ENCODE measurements at regions not wholly inside any gene's neighbourhood (a gene's known extent, or its start where the extent isn't known, plus 50 kb on each side); places are given as distances from the start of the nearest gene placed in this dataset.

DNA sequence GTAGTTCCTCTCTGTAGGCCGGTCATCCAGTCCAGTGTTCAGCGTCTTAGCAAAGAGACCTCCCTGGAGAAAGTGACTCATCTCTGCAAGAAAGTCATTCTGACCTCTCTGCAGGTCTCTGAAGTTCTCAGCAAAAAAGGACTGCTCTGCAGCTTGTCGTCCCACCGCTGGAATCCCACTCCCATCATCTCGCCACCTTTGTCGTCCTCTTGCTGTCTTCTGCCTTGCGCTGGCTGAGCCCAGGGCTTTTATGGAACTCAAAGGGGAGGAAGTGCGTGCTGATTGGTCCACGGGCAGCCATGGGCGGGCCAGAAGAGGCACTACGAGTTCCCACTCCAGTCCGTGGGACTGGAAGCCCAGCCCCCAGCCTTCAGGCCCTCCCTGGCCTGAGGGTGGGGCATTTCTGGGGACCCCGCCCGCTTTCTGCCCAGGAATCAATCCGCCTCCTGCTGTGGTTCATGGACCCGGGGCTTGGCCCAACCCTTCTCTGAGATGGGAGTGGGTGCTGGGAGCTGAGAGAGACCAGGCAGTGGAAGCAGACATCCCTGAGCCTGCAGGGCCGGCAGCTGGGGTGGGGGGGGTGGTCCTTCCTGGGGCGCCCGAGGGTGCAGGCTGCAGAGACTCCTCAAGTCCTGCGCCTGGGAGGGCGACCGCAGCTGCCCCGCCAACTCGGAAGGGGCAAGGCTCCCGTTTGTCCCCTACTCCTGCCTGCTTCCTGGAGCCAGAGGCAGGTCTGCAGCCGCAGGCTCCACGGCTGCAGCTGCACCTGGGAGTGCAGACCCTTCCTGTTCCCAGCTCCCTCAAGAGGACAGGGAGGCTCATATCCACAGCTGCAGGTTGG lies 660.7 kb upstream of the RAB6C start:
- Histone ChIP-seq H3K36me3 (ENCODE audit: control insufficient read depth in 4 of 4, insufficient read depth in 4 of 4, low read length in 3 of 4) (no peaks in the 10 kb centered on the region), H3K4me1 (ENCODE audit: control extremely low read depth in 1 of 4, control insufficient read depth in 4 of 4, insufficient read depth in 4 of 4, low read length in 3 of 4) (no peaks in the 10 kb centered on the region), H3K4me3 (ENCODE audit: control insufficient read depth in 1 of 7, extremely low read depth in 1 of 7, insufficient read depth in 4 of 7, low read depth in 2 of 7, low read length in 6 of 7) (no peak overlapping the region), H3K27ac (ENCODE audit: insufficient read depth in 1 of 2, low read depth in 1 of 2, low read length in 2 of 2, poor library complexity in 1 of 2, severe bottlenecking in 2 of 2) (no peak overlapping the region), H3K9me3 (ENCODE audit: control extremely low read depth in 1 of 5, control insufficient read depth in 4 of 5, insufficient read depth in 2 of 5, low read depth in 1 of 5, low read length in 4 of 5) (no peaks in the 10 kb centered on the region), H3K27me3 (replicated peaks in 2 of 5; ENCODE audit: control insufficient read depth in 4 of 5, insufficient read depth in 5 of 5, low read length in 4 of 5) (no peaks in the 10 kb centered on the region)
- 85% methylated on average over 25 of the region's 27 CpGs for WGBS (ENCODE audit: insufficient coverage)
- DNase-seq: no peak
- CTCF ChIA-PET: no interaction called here
- POLR2A ChIA-PET: no interaction called here

DNA sequence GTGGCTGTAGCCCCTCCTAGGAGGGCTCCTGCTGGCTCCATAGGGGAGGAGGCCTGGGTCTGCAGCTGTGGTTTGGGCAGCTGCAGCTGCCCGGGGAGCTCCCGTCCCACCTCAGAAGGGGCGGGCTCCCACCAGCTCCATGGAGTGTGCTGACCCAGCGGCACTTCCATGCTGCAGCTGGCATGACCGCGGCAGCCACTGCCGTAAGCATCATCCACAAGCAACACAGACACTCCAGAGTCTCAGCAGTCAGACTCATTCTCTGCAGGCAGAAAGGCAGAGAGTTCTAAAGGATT lies 660.1 kb upstream of the RAB6C start:
- Histone ChIP-seq H3K27me3 (replicated peaks in 2 of 5; ENCODE audit: control insufficient read depth in 4 of 5, insufficient read depth in 5 of 5, low read length in 4 of 5) (no peaks in the 10 kb centered on the region), H3K27ac (ENCODE audit: insufficient read depth in 1 of 2, low read depth in 1 of 2, low read length in 2 of 2, poor library complexity in 1 of 2, severe bottlenecking in 2 of 2) (no peak overlapping the region), H3K9me3 (ENCODE audit: control extremely low read depth in 1 of 5, control insufficient read depth in 4 of 5, insufficient read depth in 2 of 5, low read depth in 1 of 5, low read length in 4 of 5) (no peaks in the 10 kb centered on the region), H3K4me1 (ENCODE audit: control extremely low read depth in 1 of 4, control insufficient read depth in 4 of 4, insufficient read depth in 4 of 4, low read length in 3 of 4) (no peaks in the 10 kb centered on the region), H3K4me3 (ENCODE audit: control insufficient read depth in 1 of 7, extremely low read depth in 1 of 7, insufficient read depth in 4 of 7, low read depth in 2 of 7, low read length in 6 of 7) (no peak overlapping the region), H3K36me3 (ENCODE audit: control insufficient read depth in 4 of 4, insufficient read depth in 4 of 4, low read length in 3 of 4) (no peaks in the 10 kb centered on the region)
- ChIA-PET POLR2A (no interaction called here), CTCF (no interaction called here)
- 96% methylated on average over 7 of the region's 7 CpGs for WGBS (ENCODE audit: insufficient coverage)
- no peak for DNase-seq

DNA sequence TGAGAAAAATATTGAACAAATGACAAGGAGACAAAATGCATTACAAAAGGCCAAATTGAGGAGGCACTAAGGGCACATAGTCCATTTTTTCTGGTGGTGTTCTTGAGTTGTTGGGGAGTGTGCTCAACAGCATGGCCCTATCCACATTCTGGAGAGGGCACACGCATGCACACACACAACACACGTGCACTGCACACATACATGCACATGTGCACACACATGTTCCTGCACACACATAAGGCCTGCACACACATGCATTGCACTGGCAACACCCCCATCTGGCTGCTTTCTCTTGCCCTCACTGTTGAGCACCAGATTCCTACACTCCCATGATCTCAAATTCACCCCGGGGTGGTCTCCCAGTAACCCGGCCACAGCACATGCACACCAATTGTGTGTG lies 659.2 kb upstream of the RAB6C start:
- H3K27me3 ChIP-seq (replicated peaks in 2 of 5; ENCODE audit: control insufficient read depth in 4 of 5, insufficient read depth in 5 of 5, low read length in 4 of 5): peaks cover 0 to under 1% (median 0%) of the 10 kb centered on the region in 5 experiments
- no peak overlapping the region for H3K4me3 ChIP-seq (ENCODE audit: control insufficient read depth in 1 of 7, extremely low read depth in 1 of 7, insufficient read depth in 4 of 7, low read depth in 2 of 7, low read length in 6 of 7)
- ChIA-PET CTCF (no interaction called here), POLR2A (no interaction called here)
- no peaks in the 10 kb centered on the region for H3K9me3 ChIP-seq (ENCODE audit: control extremely low read depth in 1 of 5, control insufficient read depth in 4 of 5, insufficient read depth in 2 of 5, low read depth in 1 of 5, low read length in 4 of 5)
- no peaks in the 10 kb centered on the region for H3K4me1 ChIP-seq (ENCODE audit: control extremely low read depth in 1 of 4, control insufficient read depth in 4 of 4, insufficient read depth in 4 of 4, low read length in 3 of 4)
- H3K27ac ChIP-seq (ENCODE audit: insufficient read depth in 1 of 2, low read depth in 1 of 2, low read length in 2 of 2, poor library complexity in 1 of 2, severe bottlenecking in 2 of 2): no peak overlapping the region
- 100% methylated on average over 1 of the region's 4 CpGs for whole genome bisulfite sequencing (ENCODE audit: insufficient coverage)
- H3K36me3 ChIP-seq (ENCODE audit: control insufficient read depth in 4 of 4, insufficient read depth in 4 of 4, low read length in 3 of 4): no peaks in the 10 kb centered on the region
- no peak for DNase-seq

DNA sequence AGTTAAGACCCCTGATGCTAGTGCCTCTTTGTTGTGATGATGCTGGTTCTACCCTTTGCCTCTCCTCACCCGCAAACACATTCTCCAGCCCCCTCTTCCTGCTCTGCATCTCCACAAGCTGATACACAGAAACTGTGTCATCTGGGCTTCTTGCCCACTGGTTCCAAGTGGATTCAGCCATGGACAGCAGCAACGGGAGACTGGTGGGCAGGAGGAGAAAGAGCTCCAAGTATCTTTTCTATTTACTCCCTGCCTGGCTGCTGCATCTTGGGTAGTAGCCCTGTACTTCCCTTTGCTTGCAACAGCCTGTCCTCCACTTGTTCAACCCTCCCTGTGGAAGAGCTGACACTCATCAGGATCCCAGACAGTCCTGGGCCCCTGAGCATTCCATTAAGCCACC lies 655.1 kb upstream of the RAB6C start:
- no peak overlapping the region for H3K27ac ChIP-seq (ENCODE audit: insufficient read depth in 1 of 2, low read depth in 1 of 2, low read length in 2 of 2, poor library complexity in 1 of 2, severe bottlenecking in 2 of 2)
- H3K9me3 ChIP-seq (ENCODE audit: control extremely low read depth in 1 of 5, control insufficient read depth in 4 of 5, insufficient read depth in 2 of 5, low read depth in 1 of 5, low read length in 4 of 5): no peaks in the 10 kb centered on the region
- no peaks in the 10 kb centered on the region for H3K36me3 ChIP-seq (ENCODE audit: control insufficient read depth in 4 of 4, insufficient read depth in 4 of 4, low read length in 3 of 4)
- 92% methylated on average over 2 of the region's 2 CpGs for WGBS (ENCODE audit: insufficient coverage)
- DNase-seq: no peak
- CTCF ChIA-PET: no interaction called here
- no peak overlapping the region for H3K4me3 ChIP-seq (ENCODE audit: control insufficient read depth in 1 of 7, extremely low read depth in 1 of 7, insufficient read depth in 4 of 7, low read depth in 2 of 7, low read length in 6 of 7)
- peaks cover 0 to 3% (median 0%) of the 10 kb centered on the region in 5 experiments for H3K27me3 ChIP-seq (replicated peaks in 2 of 5; ENCODE audit: control insufficient read depth in 4 of 5, insufficient read depth in 5 of 5, low read length in 4 of 5)
- H3K4me1 ChIP-seq (ENCODE audit: control extremely low read depth in 1 of 4, control insufficient read depth in 4 of 4, insufficient read depth in 4 of 4, low read length in 3 of 4): no peaks in the 10 kb centered on the region
- POLR2A ChIA-PET: no interaction called here

DNA sequence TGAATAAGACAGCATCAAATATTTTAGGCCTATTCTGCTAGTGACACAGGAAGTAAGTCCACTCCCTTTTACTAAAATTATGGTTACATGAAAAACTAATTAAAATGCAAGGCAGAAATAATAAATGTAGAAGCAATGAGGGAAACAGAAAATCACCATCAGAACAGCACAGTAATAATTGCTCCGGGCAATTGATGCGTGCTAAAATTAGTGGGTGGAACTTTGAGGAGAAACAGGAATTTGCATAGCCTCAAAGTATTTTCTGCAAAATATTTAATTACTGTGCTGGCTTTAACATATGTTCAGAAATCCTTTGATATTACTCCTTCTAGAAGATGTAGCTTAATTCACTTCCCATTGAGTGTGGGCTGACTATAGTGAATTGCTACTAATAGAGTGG lies 654.3 kb upstream of the RAB6C start:
- POLR2A ChIA-PET: no interaction called here
- H3K4me1 ChIP-seq (ENCODE audit: control extremely low read depth in 1 of 4, control insufficient read depth in 4 of 4, insufficient read depth in 4 of 4, low read length in 3 of 4): no peaks in the 10 kb centered on the region
- H3K27me3 ChIP-seq (replicated peaks in 2 of 5; ENCODE audit: control insufficient read depth in 4 of 5, insufficient read depth in 5 of 5, low read length in 4 of 5): peaks cover 0 to 3% (median 0%) of the 10 kb centered on the region in 5 experiments
- DNase-seq: no peak
- no CpG with 5 or more reads among the region's 2 CpGs for WGBS (ENCODE audit: insufficient coverage)
- H3K4me3 ChIP-seq (ENCODE audit: control insufficient read depth in 1 of 7, extremely low read depth in 1 of 7, insufficient read depth in 4 of 7, low read depth in 2 of 7, low read length in 6 of 7): no peak overlapping the region
- CTCF ChIA-PET: no interaction called here
- no peak overlapping the region for H3K27ac ChIP-seq (ENCODE audit: insufficient read depth in 1 of 2, low read depth in 1 of 2, low read length in 2 of 2, poor library complexity in 1 of 2, severe bottlenecking in 2 of 2)
- peaks cover 0 to 2% (median 0%) of the 10 kb centered on the region in 5 experiments for H3K9me3 ChIP-seq (ENCODE audit: control extremely low read depth in 1 of 5, control insufficient read depth in 4 of 5, insufficient read depth in 2 of 5, low read depth in 1 of 5, low read length in 4 of 5)
- H3K36me3 ChIP-seq (ENCODE audit: control insufficient read depth in 4 of 4, insufficient read depth in 4 of 4, low read length in 3 of 4): no peaks in the 10 kb centered on the region

DNA sequence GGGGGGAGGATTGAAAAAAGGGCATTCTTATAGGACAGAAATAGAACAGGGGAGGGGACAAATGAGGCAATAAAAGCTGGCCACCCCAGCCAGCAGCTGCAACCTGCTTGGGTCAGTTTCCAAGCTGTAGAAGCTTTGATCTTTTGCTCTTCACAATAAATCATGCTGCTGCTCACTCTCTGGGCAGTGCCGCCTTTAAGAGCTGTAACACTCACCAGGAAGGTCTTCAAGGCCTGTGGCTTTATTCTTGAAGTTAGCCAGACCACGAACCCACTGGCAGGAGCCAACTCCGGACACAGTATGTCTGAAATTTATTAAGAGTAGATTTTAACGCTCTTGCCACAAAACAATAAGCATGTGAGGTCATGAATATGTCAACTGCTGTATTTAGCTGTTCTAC lies 649.9 kb upstream of the RAB6C start:
- CTCF ChIA-PET: no interaction called here
- DNase-seq: no peak
- Histone ChIP-seq H3K9me3 (ENCODE audit: control extremely low read depth in 1 of 5, control insufficient read depth in 4 of 5, insufficient read depth in 2 of 5, low read depth in 1 of 5, low read length in 4 of 5) (peaks cover 0 to 2% (median 0%) of the 10 kb centered on the region in 5 experiments), H3K36me3 (ENCODE audit: control insufficient read depth in 4 of 4, insufficient read depth in 4 of 4, low read length in 3 of 4) (no peaks in the 10 kb centered on the region), H3K4me1 (ENCODE audit: control extremely low read depth in 1 of 4, control insufficient read depth in 4 of 4, insufficient read depth in 4 of 4, low read length in 3 of 4) (no peaks in the 10 kb centered on the region), H3K4me3 (ENCODE audit: control insufficient read depth in 1 of 7, extremely low read depth in 1 of 7, insufficient read depth in 4 of 7, low read depth in 2 of 7, low read length in 6 of 7) (no peak overlapping the region), H3K27me3 (replicated peaks in 2 of 5; ENCODE audit: control insufficient read depth in 4 of 5, insufficient read depth in 5 of 5, low read length in 4 of 5) (peaks cover 0 to 3% (median 0%) of the 10 kb centered on the region in 5 experiments), H3K27ac (ENCODE audit: insufficient read depth in 1 of 2, low read depth in 1 of 2, low read length in 2 of 2, poor library complexity in 1 of 2, severe bottlenecking in 2 of 2) (no peak overlapping the region)
- WGBS (ENCODE audit: insufficient coverage): 16% methylated on average over 3 of the region's 4 CpGs
- POLR2A ChIA-PET: no interaction called here

DNA sequence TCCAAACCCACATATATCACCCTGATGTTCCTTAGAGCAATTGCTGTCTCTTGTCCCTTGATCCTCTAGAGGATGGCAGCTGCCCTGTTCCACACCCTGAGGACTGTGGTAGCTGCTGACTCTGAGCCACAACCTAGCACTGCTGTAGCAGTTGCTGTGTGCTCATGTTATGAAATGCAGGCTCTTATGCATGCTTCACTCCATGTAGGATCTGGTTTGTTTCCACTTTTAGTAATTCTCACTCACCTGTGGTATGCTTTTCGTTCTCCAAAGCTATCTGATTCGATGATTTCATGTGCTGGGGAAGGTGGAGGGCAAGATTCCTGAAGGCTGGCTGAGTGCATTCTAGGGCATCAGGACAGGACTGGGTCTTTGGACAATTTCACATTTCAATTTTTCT lies 649.0 kb upstream of the RAB6C start:
- 100% methylated on average over 1 of the region's 2 CpGs for WGBS (ENCODE audit: insufficient coverage)
- peaks cover 0 to under 1% (median 0%) of the 10 kb centered on the region in 5 experiments for H3K27me3 ChIP-seq (replicated peaks in 2 of 5; ENCODE audit: control insufficient read depth in 4 of 5, insufficient read depth in 5 of 5, low read length in 4 of 5)
- no peak overlapping the region for H3K4me3 ChIP-seq (ENCODE audit: control insufficient read depth in 1 of 7, extremely low read depth in 1 of 7, insufficient read depth in 4 of 7, low read depth in 2 of 7, low read length in 6 of 7)
- no peak for DNase-seq
- no peaks in the 10 kb centered on the region for H3K4me1 ChIP-seq (ENCODE audit: control extremely low read depth in 1 of 4, control insufficient read depth in 4 of 4, insufficient read depth in 4 of 4, low read length in 3 of 4)
- POLR2A ChIA-PET: no interaction called here
- H3K27ac ChIP-seq (ENCODE audit: insufficient read depth in 1 of 2, low read depth in 1 of 2, low read length in 2 of 2, poor library complexity in 1 of 2, severe bottlenecking in 2 of 2): no peak overlapping the region
- CTCF ChIA-PET: no interaction called here
- H3K9me3 ChIP-seq (ENCODE audit: control extremely low read depth in 1 of 5, control insufficient read depth in 4 of 5, insufficient read depth in 2 of 5, low read depth in 1 of 5, low read length in 4 of 5): peaks cover 0 to 2% (median 0%) of the 10 kb centered on the region in 5 experiments
- no peaks in the 10 kb centered on the region for H3K36me3 ChIP-seq (ENCODE audit: control insufficient read depth in 4 of 4, insufficient read depth in 4 of 4, low read length in 3 of 4)
